Testis (tissue), 2 donors: ENCODE measurements at regions not wholly inside any gene's neighbourhood (a gene's known extent, or its start where the extent isn't known, plus 50 kb on each side); places are given as distances from the start of the nearest gene placed in this dataset.

Experiments used
- DNase-seq: peaks from one replicate; pipeline ENCODE4 v3.0.0-alpha.2; 2019
- H3K27ac ChIP-seq, 2 donors: fragments of 200-600 bp; sonication (generic); one replicate each; pipeline ENCODE4 v1.5.1; 2019
- H3K27me3 ChIP-seq: fragments of 200-600 bp; sonication (generic); one replicate; pipeline ENCODE4 v1.5.1; 2019
- H3K36me3 ChIP-seq: fragments of 200-600 bp; sonication (generic); one replicate; pipeline ENCODE4 v1.5.1; 2017; ENCODE audit warnings: low read depth; ENCODE audit errors: missing control alignments
- H3K4me1 ChIP-seq: fragments of 200-600 bp; sonication (generic); one replicate; pipeline ENCODE4 v1.5.1; 2019
- H3K4me3 ChIP-seq, 2 donors: fragments of 200-600 bp; sonication (generic); one replicate each; pipeline ENCODE4 v1.5.1; 2017 to 2019
- H3K9me3 ChIP-seq: fragments of 200-600 bp; sonication (generic); one replicate; pipeline ENCODE4 v1.5.1; 2017
- CTCF ChIP-seq, 3 experiments: fragments of 450-650 bp in 2 of 3; fragments of 200-600 bp in 1 of 3; sonication (generic) in 1 of 3; IDR thresholded peaks; one replicate each; pipeline ENCODE4 v1.5.1; 2016 to 2019; ENCODE audit warnings: antibody characterized with exemption in 3 of 3, mild to moderate bottlenecking in 2 of 3, moderate library complexity in 1 of 3
- POLR2A ChIP-seq: fragments of 450-650 bp; IDR thresholded peaks from one replicate; pipeline ENCODE4 v1.6.1; 2017; ENCODE audit warnings: antibody characterized with exemption, mild to moderate bottlenecking, moderate library complexity
- WGBS, 2 donors: methylation state at CpG; one replicate each; pipeline ENCODE4 v1.1.5; 2018; 5-methylcytosine and 5-hydroxymethylcytosine counted together
- intact Hi-C: fragments of 100-400 bp; cut with DNase I; formaldehyde crosslinking; loops from one replicate; pipeline ENCODE4 v1.15.1; 2023; ENCODE audit warnings: low total_unique reads

- no peak for TF ChIP-seq CTCF (IDR thresholded peaks at IDR 0.05)
- TF ChIP-seq POLR2A, result no peak
- Histone ChIP-seq H3K4me3 (no peak overlapping the region), H3K9me3 (no peaks in the 10 kb centered on the region), H3K36me3 (no peaks in the 10 kb centered on the region), H3K27ac (no peak overlapping the region), H3K4me1 (no peaks in the 10 kb centered on the region), H3K27me3 (no peaks in the 10 kb centered on the region)
- WGBS, 2 donors, result 44 to 50% methylated on average over 1 of the region's 1 CpG
- intact Hi-C loops, result no loop called here
- no peak for DNase-seq
Observed at GRCh38 chr18:64233851-64234250, 85.0 kb upstream of the LINC00305 start.

GRCh38 chr18:64220941-64221340 lies 72.1 kb upstream of the LINC00305 start:
- WGBS, 2 donors, result 56 to 70% methylated on average over 2 of the region's 2 CpGs
- intact Hi-C loops, result no loop called here
- DNase-seq, result no peak
- Histone ChIP-seq H3K4me1 (no peaks in the 10 kb centered on the region), H3K27ac (no peak overlapping the region), H3K36me3 (no peaks in the 10 kb centered on the region), H3K27me3 (no peaks in the 10 kb centered on the region), H3K4me3 (no peak overlapping the region), H3K9me3 (no peaks in the 10 kb centered on the region)
- no peak for TF ChIP-seq POLR2A
- no peak for TF ChIP-seq CTCF (IDR thresholded peaks at IDR 0.05)

- no peak overlapping the region for H3K4me3 ChIP-seq
- DNase-seq, result no peak
- 42 to 50% methylated on average over 4 of the region's 4 CpGs for WGBS, 2 donors
Observed at GRCh38 chr18:64219517-64219916, 70.6 kb upstream of the LINC00305 start.

GRCh38 chr18:64210401-64210949 lies 61.6 kb upstream of the LINC00305 start:
- no peaks in the 10 kb centered on the region for H3K27me3 ChIP-seq
- WGBS, 2 donors, result 84 to 85% methylated on average over 5 of the region's 5 CpGs
- H3K9me3 ChIP-seq, result no peaks in the 10 kb centered on the region
- DNase-seq, result no peak
- no peaks in the 10 kb centered on the region for H3K36me3 ChIP-seq
- intact Hi-C loops, result no loop called here
- no peak for TF ChIP-seq CTCF (IDR thresholded peaks at IDR 0.05)
- TF ChIP-seq POLR2A, result no peak
- no peaks in the 10 kb centered on the region for H3K4me1 ChIP-seq
- no peak overlapping the region for H3K4me3 ChIP-seq
- no peak overlapping the region for H3K27ac ChIP-seq

More at GRCh38 chr18:64219517-64219916, 70.6 kb upstream of the LINC00305 start:
- TF ChIP-seq POLR2A (no peak), CTCF (IDR thresholded peaks at IDR 0.05) (no peak)
- Histone ChIP-seq H3K36me3 (no peaks in the 10 kb centered on the region), H3K27me3 (no peaks in the 10 kb centered on the region), H3K9me3 (no peaks in the 10 kb centered on the region), H3K27ac (no peak overlapping the region), H3K4me1 (no peaks in the 10 kb centered on the region)
- intact Hi-C loops, result no loop called here

GRCh38 chr18:64208516-64208915 lies 59.6 kb upstream of the LINC00305 start:
- no peak for DNase-seq
- Histone ChIP-seq H3K4me1 (no peaks in the 10 kb centered on the region), H3K27ac (no peak overlapping the region), H3K4me3 (no peak overlapping the region), H3K27me3 (no peaks in the 10 kb centered on the region), H3K36me3 (no peaks in the 10 kb centered on the region), H3K9me3 (no peaks in the 10 kb centered on the region)
- intact Hi-C loops, result no loop called here
- WGBS, 2 donors, result 73 to 79% methylated on average over 8 of the region's 8 CpGs
- no peak for TF ChIP-seq CTCF (IDR thresholded peaks at IDR 0.05)
